KMS-11 (cell line): ENCODE measurements at regions not wholly inside any gene's neighbourhood (a gene's known extent, or its start where the extent isn't known, plus 50 kb on each side); places are given as distances from the start of the nearest gene placed in this dataset.

ENCODE experiments used
- H2AFZ ChIP-seq: fragments of 200-600 bp; sonication (generic); 2 replicates; pipeline ENCODE4 v1.6.1; 2016; ENCODE audit warnings: antibody characterized with exemption, mixed run types, low read depth
- H3K27ac ChIP-seq: fragments of 200-600 bp; sonication (generic); 2 replicates; pipeline ENCODE4 v1.6.1; 2016; ENCODE audit warnings: mild to moderate bottlenecking, mixed run types
- H3K27me3 ChIP-seq: fragments of 200-600 bp; sonication (generic); 2 replicates; pipeline ENCODE4 v1.6.1; 2017; ENCODE audit warnings: mild to moderate bottlenecking, low read depth, mixed run types, moderate library complexity; ENCODE audit not compliant: insufficient read depth
- H3K36me3 ChIP-seq: fragments of 200-600 bp; sonication (generic); 2 replicates; pipeline ENCODE4 v1.6.1; 2017; ENCODE audit warnings: mild to moderate bottlenecking, mixed run types; ENCODE audit not compliant: insufficient read depth
- H3K4me1 ChIP-seq: fragments of 200-600 bp; sonication (generic); 2 replicates; pipeline ENCODE4 v1.6.1; 2016; ENCODE audit warnings: mild to moderate bottlenecking, low read depth, mixed run types; ENCODE audit not compliant: poor library complexity, severe bottlenecking
- H3K4me2 ChIP-seq: fragments of 200-600 bp; sonication (generic); 2 replicates; pipeline ENCODE4 v1.7.0; 2016; ENCODE audit warnings: mild to moderate bottlenecking, mixed run types
- H3K4me3 ChIP-seq: fragments of 200-600 bp; sonication (generic); IDR thresholded peaks from 2 replicates; pipeline ENCODE4 v1.6.1; 2017; ENCODE audit warnings: low read depth, low read length, mixed read lengths; ENCODE audit not compliant: insufficient read depth
- H3K79me2 ChIP-seq: fragments of 200-600 bp; sonication (generic); 2 replicates; pipeline ENCODE4 v1.6.1; 2016; ENCODE audit warnings: low read depth, mixed run types; ENCODE audit not compliant: insufficient read depth
- H3K9ac ChIP-seq: fragments of 200-600 bp; sonication (generic); 2 replicates; pipeline ENCODE4 v1.6.1; 2016; ENCODE audit warnings: mild to moderate bottlenecking, mixed run types
- H4K20me1 ChIP-seq: fragments of 200-600 bp; sonication (generic); 2 replicates; pipeline ENCODE4 v1.6.1; 2016; ENCODE audit warnings: mild to moderate bottlenecking, mixed run types; ENCODE audit not compliant: insufficient read depth
- CTCF ChIP-seq: fragments of 200-600 bp; sonication (generic); conservative IDR thresholded peaks from 2 replicates; pipeline ENCODE4 v1.6.1; 2017; ENCODE audit warnings: low read depth, mild to moderate bottlenecking, antibody characterized with exemption, low read length, moderate library complexity, mixed read lengths

- Histone ChIP-seq H3K4me3 (no peak overlapping the region), H2AFZ (no peak overlapping the region), H3K27ac (no peak overlapping the region), H3K36me3 (no peaks in the 10 kb centered on the region), H4K20me1 (no peaks in the 10 kb centered on the region), H3K27me3 (no peaks in the 10 kb centered on the region), H3K4me1 (no peaks in the 10 kb centered on the region), H3K79me2 (no peaks in the 10 kb centered on the region), H3K4me2 (no peak overlapping the region), H3K9ac (no peak overlapping the region)
- no peak for TF ChIP-seq CTCF
These were observed 397.4 kb upstream of the ZFP42 start for GRCh38 chr4:187598196-187598595.

- H3K9ac ChIP-seq: no peak overlapping the region
- H3K4me2 ChIP-seq: no peak overlapping the region
- no peaks in the 10 kb centered on the region for H3K27me3 ChIP-seq
These were observed 393.1 kb upstream of the ZFP42 start for GRCh38 chr4:187602339-187603092.

GRCh38 chr4:187603093-187604025 lies 392.2 kb upstream of the ZFP42 start:
- H4K20me1 ChIP-seq: no peaks in the 10 kb centered on the region
- no peak overlapping the region for H3K4me3 ChIP-seq
- TF ChIP-seq CTCF: no peak
- H3K36me3 ChIP-seq: no peaks in the 10 kb centered on the region
- H2AFZ ChIP-seq: no peak overlapping the region
- H3K27ac ChIP-seq: no peak overlapping the region
- H3K9ac ChIP-seq: no peak overlapping the region
- H3K4me1 ChIP-seq: no peaks in the 10 kb centered on the region
- H3K27me3 ChIP-seq: no peaks in the 10 kb centered on the region
- H3K79me2 ChIP-seq: no peaks in the 10 kb centered on the region
- no peak overlapping the region for H3K4me2 ChIP-seq

More at GRCh38 chr4:187602339-187603092, 393.1 kb upstream of the ZFP42 start:
- Histone ChIP-seq H3K79me2 (no peaks in the 10 kb centered on the region), H3K4me1 (no peaks in the 10 kb centered on the region), H3K4me3 (no peak overlapping the region), H4K20me1 (no peaks in the 10 kb centered on the region), H3K27ac (no peak overlapping the region), H2AFZ (no peak overlapping the region), H3K36me3 (no peaks in the 10 kb centered on the region)
- no peak for TF ChIP-seq CTCF

GRCh38 chr4:187604984-187605383 lies 390.6 kb upstream of the ZFP42 start:
- Histone ChIP-seq H4K20me1 (no peaks in the 10 kb centered on the region), H3K9ac (no peak overlapping the region), H3K79me2 (no peaks in the 10 kb centered on the region), H3K27ac (no peak overlapping the region), H2AFZ (no peak overlapping the region), H3K4me3 (no peak overlapping the region), H3K36me3 (no peaks in the 10 kb centered on the region), H3K27me3 (no peaks in the 10 kb centered on the region), H3K4me2 (no peak overlapping the region), H3K4me1 (no peaks in the 10 kb centered on the region)
- no peak for TF ChIP-seq CTCF
